NCI-H226 (cell line): ENCODE measurements at regions not wholly inside any gene's neighbourhood (a gene's known extent, or its start where the extent isn't known, plus 50 kb on each side); places are given as distances from the start of the nearest gene placed in this dataset.

ENCODE experiments used
- DNase-seq: peaks from one replicate; pipeline ENCODE4 v3.0.0-alpha.2; 2015

GRCh38 chr11:30089921-30090320 lies 73.1 kb upstream of the KCNA4 start:
- DNase-seq: no peak

GRCh38 chr11:30091246-30091645 lies 74.4 kb upstream of the KCNA4 start:
- no peak for DNase-seq

GRCh38 chr11:30091737-30092136 lies 74.9 kb upstream of the KCNA4 start:
- DNase-seq: peak; percentile 40

GRCh38 chr11:30092518-30092917 lies 75.7 kb upstream of the KCNA4 start:
- no peak for DNase-seq

GRCh38 chr11:30100495-30100894 lies 83.7 kb upstream of the KCNA4 start:
- DNase-seq: no peak

- DNase-seq: peak; percentile 77
These were observed 89.7 kb upstream of the KCNA4 start for GRCh38 chr11:30106222-30107181.

- DNase-seq: peak; percentile 88
These were observed 91.1 kb upstream of the KCNA4 start for GRCh38 chr11:30107899-30108298.

- no peak for DNase-seq
These were observed 92.9 kb upstream of the KCNA4 start for GRCh38 chr11:30109774-30110173.

- no peak for DNase-seq
These were observed 93.9 kb upstream of the KCNA4 start for GRCh38 chr11:30110691-30111090.

- no peak for DNase-seq
These were observed 95.0 kb upstream of the KCNA4 start for GRCh38 chr11:30111786-30112185.

- peak; percentile 37 for DNase-seq
These were observed 96.6 kb upstream of the KCNA4 start for GRCh38 chr11:30113326-30113898.

GRCh38 chr11:30116512-30116911 lies 99.7 kb upstream of the KCNA4 start:
- no peak for DNase-seq

- DNase-seq: no peak
These were observed 103.3 kb upstream of the KCNA4 start for GRCh38 chr11:30120045-30120589.

GRCh38 chr11:30125456-30125855 lies 105.4 kb upstream of the FSHB start:
- DNase-seq: peak; percentile 36

GRCh38 chr11:30128269-30128932 lies 102.4 kb upstream of the FSHB start:
- DNase-seq: peak; percentile 53

GRCh38 chr11:30131535-30131934 lies 99.3 kb upstream of the FSHB start:
- peak; percentile 12 for DNase-seq

GRCh38 chr11:30133281-30133680 lies 97.5 kb upstream of the FSHB start:
- DNase-seq: no peak

- DNase-seq: peak; percentile 40
These were observed 87.6 kb upstream of the FSHB start for GRCh38 chr11:30143098-30143705.

GRCh38 chr11:30147293-30147692 lies 83.5 kb upstream of the FSHB start:
- no peak for DNase-seq

- no peak for DNase-seq
These were observed 80.8 kb upstream of the FSHB start for GRCh38 chr11:30149998-30150397.

GRCh38 chr11:30150425-30150824 lies 80.4 kb upstream of the FSHB start:
- DNase-seq: no peak

GRCh38 chr11:30153008-30153407 lies 77.8 kb upstream of the FSHB start:
- no peak for DNase-seq

- no peak for DNase-seq
These were observed 75.4 kb upstream of the FSHB start for GRCh38 chr11:30155428-30155827.
